ENCODE measurements at regions not wholly inside any gene's neighbourhood (a gene's known extent, or its start where the extent isn't known, plus 50 kb on each side); places are given as distances from the start of the nearest gene placed in this dataset.
A peak's percentile ranks its signal among the peaks of the same experiment; 100 is the strongest.

DNA sequence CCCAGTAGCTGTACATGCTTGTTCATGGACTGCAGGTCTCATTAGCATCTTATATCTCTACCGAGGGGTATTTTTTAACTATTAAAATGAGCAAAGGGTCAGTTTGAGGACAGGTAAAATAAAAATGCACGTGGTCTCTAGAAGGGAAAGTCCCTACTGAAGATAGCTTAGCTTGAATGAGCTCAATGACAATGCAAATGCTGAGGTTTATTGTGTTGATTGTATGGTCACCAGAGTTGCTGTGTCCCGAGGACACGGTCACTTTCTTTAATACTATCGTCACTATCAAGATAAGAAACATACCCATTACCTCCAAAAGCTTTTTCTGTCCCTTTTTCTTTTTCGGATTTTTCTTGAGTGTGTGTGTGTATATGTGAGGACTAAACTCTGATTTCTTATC lies 250.5 kb upstream of the PRKX start:
- intact Hi-C loops (cut with micrococcal nuclease; ENCODE audit: unreplicated experiment) = loop anchor here (2.0 to 5.0 kb wide), 3 partner anchors 299 to 1148 kb away; no protein-coding TSS in a partner anchor
- Mint-ChIP-seq H3K4me3 (ENCODE audit: unreplicated experiment) (no peak overlapping the region), H3K9me3 (ENCODE audit: unreplicated experiment) (no peaks in the 10 kb centered on the region), H3K4me1 (ENCODE audit: low read depth, unreplicated experiment) (peaks cover 7% of the 10 kb centered on the region), H3K27me3 (ENCODE audit: insufficient read depth, unreplicated experiment) (no peaks in the 10 kb centered on the region), H3K27ac (ENCODE audit: unreplicated experiment) (no peak overlapping the region), H3K36me3 (ENCODE audit: insufficient read depth, unreplicated experiment) (no peaks in the 10 kb centered on the region)
- POLR2A ChIA-PET = no interaction called here
- no peak for DNase-seq
- CTCF ChIA-PET = no interaction called here
- Histone ChIP-seq H3K9me3 (no peaks in the 10 kb centered on the region), H3K27me3 (replicated peaks; ENCODE audit: control insufficient read depth, insufficient read depth, low read length) (no peaks in the 10 kb centered on the region), H3K4me1 (no peaks in the 10 kb centered on the region), H3K36me3 (ENCODE audit: control insufficient read depth, insufficient read depth, low read length) (no peaks in the 10 kb centered on the region), H3K4me3 (ENCODE audit: low read depth, low read length) (no peak overlapping the region)
- BruUV-seq (replicated peaks) = no TSS peak
- TF ChIP-seq, protein P1, sequence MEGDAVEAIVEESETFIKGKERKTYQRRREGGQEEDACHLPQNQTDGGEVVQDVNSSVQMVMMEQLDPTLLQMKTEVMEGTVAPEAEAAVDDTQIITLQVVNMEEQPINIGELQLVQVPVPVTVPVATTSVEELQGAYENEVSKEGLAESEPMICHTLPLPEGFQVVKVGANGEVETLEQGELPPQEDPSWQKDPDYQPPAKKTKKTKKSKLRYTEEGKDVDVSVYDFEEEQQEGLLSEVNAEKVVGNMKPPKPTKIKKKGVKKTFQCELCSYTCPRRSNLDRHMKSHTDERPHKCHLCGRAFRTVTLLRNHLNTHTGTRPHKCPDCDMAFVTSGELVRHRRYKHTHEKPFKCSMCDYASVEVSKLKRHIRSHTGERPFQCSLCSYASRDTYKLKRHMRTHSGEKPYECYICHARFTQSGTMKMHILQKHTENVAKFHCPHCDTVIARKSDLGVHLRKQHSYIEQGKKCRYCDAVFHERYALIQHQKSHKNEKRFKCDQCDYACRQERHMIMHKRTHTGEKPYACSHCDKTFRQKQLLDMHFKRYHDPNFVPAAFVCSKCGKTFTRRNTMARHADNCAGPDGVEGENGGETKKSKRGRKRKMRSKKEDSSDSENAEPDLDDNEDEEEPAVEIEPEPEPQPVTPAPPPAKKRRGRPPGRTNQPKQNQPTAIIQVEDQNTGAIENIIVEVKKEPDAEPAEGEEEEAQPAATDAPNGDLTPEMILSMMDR (IDR thresholded peaks at IDR 0.05; ENCODE audit: insufficient read depth in 1 of 2, low read depth in 1 of 2, low read length in 1 of 2, severe bottlenecking in 1 of 2, unreplicated experiment in 1 of 2) = no peak

DNA sequence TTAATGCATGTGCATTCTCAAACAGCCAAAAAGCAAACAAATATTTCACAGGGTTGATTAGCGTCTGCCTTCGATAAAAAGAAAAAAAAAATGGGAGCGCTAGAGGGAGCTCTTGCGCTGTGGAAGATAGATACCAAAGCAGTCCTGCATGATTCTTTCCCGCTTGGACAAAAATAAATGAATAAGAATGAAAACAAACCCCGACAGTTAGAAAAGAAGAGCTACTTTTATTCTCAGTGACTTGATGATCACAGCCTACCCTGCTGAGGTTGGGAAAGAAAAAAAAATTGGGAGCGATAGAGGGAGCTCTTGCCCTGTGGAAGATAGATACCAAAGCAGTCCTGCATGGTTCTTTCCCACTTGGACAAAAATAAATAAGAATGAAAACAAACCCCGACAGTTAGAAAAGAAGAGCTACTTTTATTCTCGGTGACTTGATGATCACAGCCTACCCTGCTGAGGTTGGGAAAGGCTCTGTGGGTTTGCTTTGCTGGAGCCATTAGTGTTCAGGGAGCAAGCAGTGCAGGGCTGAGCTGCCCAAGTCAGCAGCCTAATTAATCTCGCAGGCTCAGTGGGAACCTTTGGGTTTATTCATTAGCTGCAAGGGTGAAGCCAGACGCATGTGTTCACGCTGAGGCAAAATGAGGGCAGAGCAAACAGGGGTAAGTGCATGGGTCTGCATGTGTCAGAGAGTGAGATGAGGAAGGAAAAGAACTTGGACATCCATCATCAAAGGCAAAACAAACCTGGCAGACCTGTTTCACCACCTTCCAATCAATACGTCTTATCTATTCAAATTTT lies 249.3 kb upstream of the PRKX start:
- no peaks in the 10 kb centered on the region for H3K9me3 Mint-ChIP-seq (ENCODE audit: unreplicated experiment)
- peak in 1 of 2 experiments; percentile 36 for DNase-seq
- no peaks in the 10 kb centered on the region for H3K36me3 Mint-ChIP-seq (ENCODE audit: insufficient read depth, unreplicated experiment)
- Histone ChIP-seq H3K4me3 (ENCODE audit: low read depth, low read length) (no peak overlapping the region), H3K36me3 (ENCODE audit: control insufficient read depth, insufficient read depth, low read length) (no peaks in the 10 kb centered on the region), H3K9me3 (no peaks in the 10 kb centered on the region), H3K4me1 (no peaks in the 10 kb centered on the region), H3K27me3 (replicated peaks; ENCODE audit: control insufficient read depth, insufficient read depth, low read length) (no peaks in the 10 kb centered on the region)
- ChIA-PET POLR2A (no interaction called here), CTCF (interaction anchor here (0.8 to 1.6 kb wide), 3 partner anchors 315 to 587 kb away, joined by 3 to 4 read pairs (median 3); no protein-coding TSS in a partner anchor)
- no TSS peak for BruUV-seq (replicated peaks)
- H3K27ac Mint-ChIP-seq (ENCODE audit: unreplicated experiment) = no peak overlapping the region
- intact Hi-C loops (cut with micrococcal nuclease; ENCODE audit: unreplicated experiment) = loop anchor here (2.0 to 5.0 kb wide), 3 partner anchors 300 to 1150 kb away; no protein-coding TSS in a partner anchor
- peaks cover 7% of the 10 kb centered on the region for H3K4me1 Mint-ChIP-seq (ENCODE audit: low read depth, unreplicated experiment)
- H3K4me3 Mint-ChIP-seq (ENCODE audit: unreplicated experiment) = peak overlapping the region; percentile 46
- TF ChIP-seq, protein P1 (IDR thresholded peaks at IDR 0.05; ENCODE audit: insufficient read depth in 1 of 2, low read depth in 1 of 2, low read length in 1 of 2, severe bottlenecking in 1 of 2, unreplicated experiment in 1 of 2) = peak; percentile 40 to 52
- no peaks in the 10 kb centered on the region for H3K27me3 Mint-ChIP-seq (ENCODE audit: insufficient read depth, unreplicated experiment)

DNA sequence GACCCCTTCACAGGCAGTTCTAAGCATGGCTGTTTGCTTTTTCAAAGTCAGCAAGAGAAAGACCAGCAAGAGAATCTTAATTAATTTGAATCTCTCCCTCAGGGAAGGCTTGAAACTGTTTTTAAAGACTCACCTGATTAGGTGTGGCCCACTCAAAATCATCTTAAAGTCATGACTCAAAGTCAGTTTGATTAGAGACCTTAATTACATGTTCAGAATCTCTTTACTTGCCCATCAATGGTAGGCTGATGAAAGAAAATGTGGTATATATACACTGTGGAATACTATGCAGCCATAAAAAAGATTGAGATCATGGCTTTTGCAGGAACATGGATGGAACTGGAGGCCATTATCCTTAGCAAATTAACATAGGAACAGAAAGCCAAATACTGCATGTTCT lies 247.5 kb upstream of the PRKX start:
- H3K9me3 Mint-ChIP-seq (ENCODE audit: unreplicated experiment) = no peaks in the 10 kb centered on the region
- no peak overlapping the region for H3K27ac Mint-ChIP-seq (ENCODE audit: unreplicated experiment)
- ChIA-PET CTCF (no interaction called here), POLR2A (no interaction called here)
- no TSS peak for BruUV-seq (replicated peaks)
- no peaks in the 10 kb centered on the region for H3K36me3 Mint-ChIP-seq (ENCODE audit: insufficient read depth, unreplicated experiment)
- no peaks in the 10 kb centered on the region for H3K27me3 ChIP-seq (replicated peaks; ENCODE audit: control insufficient read depth, insufficient read depth, low read length)
- no peaks in the 10 kb centered on the region for H3K9me3 ChIP-seq
- peaks cover 7% of the 10 kb centered on the region for H3K4me1 Mint-ChIP-seq (ENCODE audit: low read depth, unreplicated experiment)
- TF ChIP-seq, protein P1 (IDR thresholded peaks at IDR 0.05; ENCODE audit: insufficient read depth in 1 of 2, low read depth in 1 of 2, low read length in 1 of 2, severe bottlenecking in 1 of 2, unreplicated experiment in 1 of 2) = no peak
- intact Hi-C loops (cut with micrococcal nuclease; ENCODE audit: unreplicated experiment) = loop anchor here (5.0 kb wide), 2 partner anchors 586 to 1151 kb away; no protein-coding TSS in a partner anchor
- no peaks in the 10 kb centered on the region for H3K36me3 ChIP-seq (ENCODE audit: control insufficient read depth, insufficient read depth, low read length)
- no peak overlapping the region for H3K4me3 ChIP-seq (ENCODE audit: low read depth, low read length)
- DNase-seq = no peak
- no peaks in the 10 kb centered on the region for H3K4me1 ChIP-seq
- no peaks in the 10 kb centered on the region for H3K27me3 Mint-ChIP-seq (ENCODE audit: insufficient read depth, unreplicated experiment)
- H3K4me3 Mint-ChIP-seq (ENCODE audit: unreplicated experiment) = no peak overlapping the region
